HCT116 (cell line): ENCODE measurements at regions not wholly inside any gene's neighbourhood (a gene's known extent, or its start where the extent isn't known, plus 50 kb on each side); places are given as distances from the start of the nearest gene placed in this dataset.

ENCODE experiments used
- ATAC-seq: fragments of 200-7000 bp; cut with Tn5 transposase; 2 replicates; pipeline ENCODE4 v1.9.1; 2020; ENCODE audit warnings: mild to moderate bottlenecking, moderate library complexity
- BruUV-seq: library from RNA; stranded (reverse); fragments of 400-500 nt; replicated peaks from 2 replicates; lab custom pipeline; 2021; lab: Mats Ljungman, UMichigan
- CTCF ChIA-PET: fragments of 300-600 bp; sonication (Branson Sonifier 250); formaldehyde crosslinking; loops from one replicate; lab custom pipeline; 2021; ENCODE audit warnings: antibody characterized with exemption; lab: Charles Lee
- POLR2A ChIA-PET: fragments of 300-600, 350-600 bp; sonication (Branson Sonifier 250); formaldehyde crosslinking; loops from one replicate; lab custom pipeline; 2021; ENCODE audit warnings: antibody characterized with exemption; lab: Charles Lee
- RAD21 ChIA-PET, 2 experiments: fragments of 300-600 bp; sonication (Branson Sonifier 250); formaldehyde crosslinking; loops; one replicate each; lab custom pipeline; 2023; ENCODE audit warnings: low total read pairs in 2 of 2; ENCODE audit not compliant: uncharacterized antibody in 2 of 2, unreplicated experiment in 2 of 2, low non-redundant PET in 1 of 2; lab: Charles Lee
- DNase-seq: peaks from one replicate; pipeline ENCODE4 v3.0.0-alpha.2; 2010; ENCODE audit warnings: low read depth, low spot score
- H2AFZ ChIP-seq: fragments of 200-600 bp; shearing (Covaris generic), sonication (generic); 2 replicates; pipeline ENCODE4 v1.6.1; 2017; ENCODE audit warnings: low read depth, mixed run types, mixed read lengths, antibody characterized with exemption, low read length; ENCODE audit not compliant: poor library complexity, severe bottlenecking
- H3K27ac ChIP-seq: 2 replicates; pipeline ENCODE4 v1.5.1; 2012; ENCODE audit warnings: low read depth, low read length
- H3K27me3 ChIP-seq: fragments of 200-600 bp; sonication (generic); 2 replicates; pipeline ENCODE4 v1.6.1; 2016; ENCODE audit warnings: mixed run types, low read length, mixed read lengths; ENCODE audit not compliant: insufficient read depth
- H3K36me3 ChIP-seq, 2 experiments: fragments of 200-500 bp in 1 of 2; fragments of 200-600 bp in 1 of 2; sonication (Bioruptor generic) in 1 of 2; sonication (generic) in 1 of 2; 2 replicates each; pipeline versions ENCODE4 v1.5.1 to v1.6.1; 2014 to 2016; ENCODE audit warnings: low read length in 2 of 2, inconsistent platforms in 1 of 2, mixed read lengths in 1 of 2, mixed run types in 1 of 2; ENCODE audit not compliant: insufficient read depth in 2 of 2, control insufficient read depth in 1 of 2
- H3K4me1 ChIP-seq, 2 experiments: fragments of 200-600 bp in 1 of 2; sonication (generic) in 1 of 2; 2 replicates each; pipeline versions ENCODE4 v1.5.1 to v1.6.1; 2012 to 2017; ENCODE audit warnings: low read length in 2 of 2, inconsistent platforms in 1 of 2, mild to moderate bottlenecking in 1 of 2, mixed read lengths in 1 of 2, mixed run types in 1 of 2, moderate library complexity in 1 of 2; ENCODE audit not compliant: insufficient read depth in 2 of 2, control insufficient read depth in 1 of 2
- H3K4me2 ChIP-seq: fragments of 200-600 bp; sonication (generic); 2 replicates; pipeline ENCODE4 v1.6.1; 2017; ENCODE audit warnings: mixed run types, low read length, mixed read lengths
- H3K4me3 ChIP-seq, 2 experiments: fragments of 200-600 bp in 1 of 2; sonication (generic) in 1 of 2; replicated peaks in 1 of 2; 2 replicates each; pipeline ENCODE4 v1.5.1; 2011 to 2016; ENCODE audit warnings: low read length in 2 of 2, control low read depth in 1 of 2, low read depth in 1 of 2, mild to moderate bottlenecking in 1 of 2, mixed read lengths in 1 of 2, mixed run types in 1 of 2
- H3K79me2 ChIP-seq: fragments of 200-600 bp; sonication (generic); 2 replicates; pipeline ENCODE4 v1.6.1; 2017; ENCODE audit warnings: mild to moderate bottlenecking, mixed run types, low read length, moderate library complexity, mixed read lengths; ENCODE audit not compliant: insufficient read depth
- H3K9ac ChIP-seq: fragments of 200-600 bp; sonication (generic); 2 replicates; pipeline ENCODE4 v1.6.1; 2016; ENCODE audit warnings: low read length, mixed read lengths
- H3K9me2 ChIP-seq: fragments of 200-600 bp; sonication (generic), shearing (Covaris generic); 2 replicates; pipeline ENCODE4 v1.6.1; 2017; ENCODE audit warnings: mixed run types, mild to moderate bottlenecking, moderate library complexity; ENCODE audit not compliant: insufficient read depth
- H3K9me3 ChIP-seq, 2 experiments: fragments of 200-500 bp in 1 of 2; fragments of 200-600 bp in 1 of 2; sonication (Bioruptor generic) in 1 of 2; sonication (generic) in 1 of 2; 2 replicates each; pipeline ENCODE4 v1.6.1; 2014 to 2017; ENCODE audit warnings: low read length in 2 of 2, mixed read lengths in 2 of 2, inconsistent platforms in 1 of 2, low read depth in 1 of 2, mild to moderate bottlenecking in 1 of 2, mixed run types in 1 of 2, moderate library complexity in 1 of 2; ENCODE audit not compliant: control insufficient read depth in 1 of 2, insufficient read depth in 1 of 2
- H4K20me1 ChIP-seq: fragments of 200-600 bp; sonication (generic), shearing (Covaris generic); 2 replicates; pipeline ENCODE4 v1.6.1; 2017; ENCODE audit warnings: mixed run types, mild to moderate bottlenecking, moderate library complexity; ENCODE audit not compliant: insufficient read depth
- ATF3 ChIP-seq: IDR thresholded peaks from 2 replicates; pipeline ENCODE4 v1.6.1; 2012
- CEBPB ChIP-seq: IDR thresholded peaks from 2 replicates; pipeline ENCODE4 v1.6.1; 2012; ENCODE audit warnings: low read depth
- ELF1 ChIP-seq: IDR thresholded peaks from 2 replicates; pipeline ENCODE4 v1.6.1; 2012; ENCODE audit warnings: low read depth, borderline replicate concordance
- EZH2phosphoT487 ChIP-seq: fragments of 200-600 bp; IDR thresholded peaks from 2 replicates; pipeline ENCODE4 v1.6.1; 2018; ENCODE audit warnings: antibody characterized with exemption, borderline replicate concordance
- JUND ChIP-seq: IDR thresholded peaks from 2 replicates; pipeline ENCODE4 v1.6.1; 2012
- POLR2A ChIP-seq: IDR thresholded peaks from 2 replicates; pipeline ENCODE4 v1.7.0; 2011; ENCODE audit warnings: borderline replicate concordance; ENCODE audit not compliant: insufficient read depth, insufficient read length; ENCODE audit errors: extremely low read depth
- POLR2AphosphoS5 ChIP-seq: IDR thresholded peaks from 2 replicates; pipeline ENCODE4 v1.6.1; 2011; ENCODE audit warnings: mild to moderate bottlenecking, low read depth, low read length, moderate library complexity
- ZNF274 ChIP-seq: fragments of 200-500 bp; sonication (Bioruptor generic); IDR thresholded peaks from 2 replicates; pipeline ENCODE4 v1.6.1; 2014; ENCODE audit warnings: mild to moderate bottlenecking, low read depth, low read length, inconsistent platforms
- intact Hi-C: fragments of 100-400 bp; cut with micrococcal nuclease; formaldehyde crosslinking; loops from 2 replicates; pipeline ENCODE4 v1.10.0; 2022
- TF ChIP-seq, protein P1 (sequence below): IDR thresholded peaks from 2 replicates; pipeline ENCODE4 v1.6.1; 2011; ENCODE audit warnings: mild to moderate bottlenecking, low read length, moderate library complexity; ENCODE audit not compliant: insufficient replicate concordance; ENCODE audit errors: extremely low read depth

DNA sequence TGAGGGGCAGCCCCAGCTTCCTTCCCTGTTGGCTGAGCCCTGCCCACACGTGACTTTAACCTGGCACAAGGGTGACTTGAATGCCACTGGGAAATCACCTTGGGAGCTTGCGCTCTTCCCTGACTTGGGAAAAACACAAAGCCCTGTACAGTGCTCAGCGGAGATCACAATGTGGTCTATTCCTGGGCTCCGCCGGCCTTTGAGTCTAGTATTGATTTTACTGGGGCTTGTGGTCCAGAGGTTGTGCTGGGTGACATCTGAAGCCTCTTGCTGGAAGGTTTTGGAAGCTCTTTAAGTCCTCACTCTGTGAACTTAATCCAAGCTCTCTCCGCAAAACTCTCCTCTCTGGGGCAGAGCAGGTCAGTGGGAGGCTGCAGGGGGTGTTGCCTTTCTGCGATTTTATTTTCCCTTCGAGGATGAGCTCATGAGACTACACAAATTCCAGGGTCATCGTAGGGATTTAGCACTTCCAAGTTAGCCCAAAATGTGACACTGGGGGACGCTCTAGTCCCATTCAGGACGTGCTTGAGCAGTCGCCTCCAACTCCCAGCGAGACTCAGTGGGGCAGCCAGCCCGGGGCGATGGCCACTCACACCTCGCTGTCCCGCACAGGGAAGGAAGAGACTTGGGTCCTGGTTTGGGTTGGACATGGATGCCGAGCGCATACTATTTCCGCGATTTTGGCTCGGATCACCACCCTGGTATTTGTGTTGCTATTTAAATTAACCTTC lies 291.9 kb upstream of the AJAP1 start:
- H3K9ac ChIP-seq, result no peak overlapping the region
- H3K36me3 ChIP-seq, result no peaks in the 10 kb centered on the region
- no peaks in the 10 kb centered on the region for H3K9me3 ChIP-seq
- H3K4me3 ChIP-seq, result no peak overlapping the region
- no peaks in the 10 kb centered on the region for H3K79me2 ChIP-seq
- BruUV-seq, result no TSS peak
- H4K20me1 ChIP-seq, result no peaks in the 10 kb centered on the region
- ATAC-seq, result no peak
- DNase-seq, result no peak
- TF ChIP-seq, protein P1, sequence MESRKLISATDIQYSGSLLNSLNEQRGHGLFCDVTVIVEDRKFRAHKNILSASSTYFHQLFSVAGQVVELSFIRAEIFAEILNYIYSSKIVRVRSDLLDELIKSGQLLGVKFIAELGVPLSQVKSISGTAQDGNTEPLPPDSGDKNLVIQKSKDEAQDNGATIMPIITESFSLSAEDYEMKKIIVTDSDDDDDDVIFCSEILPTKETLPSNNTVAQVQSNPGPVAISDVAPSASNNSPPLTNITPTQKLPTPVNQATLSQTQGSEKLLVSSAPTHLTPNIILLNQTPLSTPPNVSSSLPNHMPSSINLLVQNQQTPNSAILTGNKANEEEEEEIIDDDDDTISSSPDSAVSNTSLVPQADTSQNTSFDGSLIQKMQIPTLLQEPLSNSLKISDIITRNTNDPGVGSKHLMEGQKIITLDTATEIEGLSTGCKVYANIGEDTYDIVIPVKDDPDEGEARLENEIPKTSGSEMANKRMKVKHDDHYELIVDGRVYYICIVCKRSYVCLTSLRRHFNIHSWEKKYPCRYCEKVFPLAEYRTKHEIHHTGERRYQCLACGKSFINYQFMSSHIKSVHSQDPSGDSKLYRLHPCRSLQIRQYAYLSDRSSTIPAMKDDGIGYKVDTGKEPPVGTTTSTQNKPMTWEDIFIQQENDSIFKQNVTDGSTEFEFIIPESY, result no peak
- TF ChIP-seq CEBPB (no peak), ATF3 (no peak), POLR2AphosphoS5 (no peak), ELF1 (no peak), POLR2A (no peak), JUND (no peak), ZNF274 (no peak), EZH2phosphoT487 (no peak)
- TF ChIP-seq, all 23 proteins: peak for 0
- H3K27me3 ChIP-seq, result peaks cover 6% of the 10 kb centered on the region; the same call in 1 of the 2 replicates
- intact Hi-C loops, result no loop called here
- ChIA-PET RAD21 (no interaction called here), POLR2A (no interaction called here), CTCF (no interaction called here)
- no peaks in the 10 kb centered on the region for H3K9me2 ChIP-seq
- H3K4me1 ChIP-seq, result no peaks in the 10 kb centered on the region
- H3K4me2 ChIP-seq, result no peak overlapping the region
- H2AFZ ChIP-seq, result no peak overlapping the region
- no peak overlapping the region for H3K27ac ChIP-seq
